ENCODE measurements at regions not wholly inside any gene's neighbourhood (a gene's known extent, or its start where the extent isn't known, plus 50 kb on each side); places are given as distances from the start of the nearest gene placed in this dataset.
A peak's percentile ranks its signal among the peaks of the same experiment; 100 is the strongest.

DNA sequence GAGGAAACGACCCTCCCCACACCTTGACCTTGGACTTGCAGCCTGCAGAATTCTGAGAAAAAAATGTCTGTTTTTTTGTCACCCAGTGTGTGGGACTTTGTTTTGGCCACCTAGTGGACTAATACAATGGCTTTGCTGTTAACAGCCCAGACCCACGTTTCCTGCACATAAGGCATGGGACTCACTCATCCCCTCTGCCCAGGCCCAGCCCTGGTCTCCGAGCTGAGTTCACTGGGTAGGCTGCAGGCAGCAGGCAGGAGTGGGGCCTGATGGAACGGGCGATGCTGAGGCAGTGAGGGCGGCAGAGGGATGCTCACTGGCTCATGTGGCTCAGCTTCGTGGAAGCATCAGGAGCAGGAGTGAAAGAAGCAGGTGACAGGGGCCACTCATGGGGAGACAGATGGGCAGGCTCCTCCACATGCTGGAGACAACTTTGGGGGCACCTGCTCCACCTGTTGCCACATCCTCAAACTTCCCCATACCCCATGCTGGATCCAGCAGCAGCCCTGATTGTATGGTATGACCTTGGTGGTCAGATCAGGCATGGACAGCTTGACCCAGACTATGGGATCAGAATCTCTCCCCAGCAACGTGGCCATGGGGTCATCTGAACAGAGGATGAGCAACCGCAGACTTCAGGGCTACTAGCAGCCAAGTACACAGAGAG, 65.8 kb upstream of the ANTXRL start:
- DNase-seq (ENCODE audit: low read depth, low spot score): no peak
- ChIA-PET POLR2A (no interaction called here), CTCF (interaction anchor here (1.9 kb wide), 1 partner anchor 9 kb away, joined by 8 read pairs; no protein-coding TSS in a partner anchor)
- TF ChIP-seq, protein P1, sequence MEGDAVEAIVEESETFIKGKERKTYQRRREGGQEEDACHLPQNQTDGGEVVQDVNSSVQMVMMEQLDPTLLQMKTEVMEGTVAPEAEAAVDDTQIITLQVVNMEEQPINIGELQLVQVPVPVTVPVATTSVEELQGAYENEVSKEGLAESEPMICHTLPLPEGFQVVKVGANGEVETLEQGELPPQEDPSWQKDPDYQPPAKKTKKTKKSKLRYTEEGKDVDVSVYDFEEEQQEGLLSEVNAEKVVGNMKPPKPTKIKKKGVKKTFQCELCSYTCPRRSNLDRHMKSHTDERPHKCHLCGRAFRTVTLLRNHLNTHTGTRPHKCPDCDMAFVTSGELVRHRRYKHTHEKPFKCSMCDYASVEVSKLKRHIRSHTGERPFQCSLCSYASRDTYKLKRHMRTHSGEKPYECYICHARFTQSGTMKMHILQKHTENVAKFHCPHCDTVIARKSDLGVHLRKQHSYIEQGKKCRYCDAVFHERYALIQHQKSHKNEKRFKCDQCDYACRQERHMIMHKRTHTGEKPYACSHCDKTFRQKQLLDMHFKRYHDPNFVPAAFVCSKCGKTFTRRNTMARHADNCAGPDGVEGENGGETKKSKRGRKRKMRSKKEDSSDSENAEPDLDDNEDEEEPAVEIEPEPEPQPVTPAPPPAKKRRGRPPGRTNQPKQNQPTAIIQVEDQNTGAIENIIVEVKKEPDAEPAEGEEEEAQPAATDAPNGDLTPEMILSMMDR (IDR thresholded peaks at IDR 0.05; ENCODE audit: insufficient read depth, low read length, missing control alignments): no peak
- H3K4me3 ChIP-seq (ENCODE audit: low read depth, low read length): no peak overlapping the region

DNA sequence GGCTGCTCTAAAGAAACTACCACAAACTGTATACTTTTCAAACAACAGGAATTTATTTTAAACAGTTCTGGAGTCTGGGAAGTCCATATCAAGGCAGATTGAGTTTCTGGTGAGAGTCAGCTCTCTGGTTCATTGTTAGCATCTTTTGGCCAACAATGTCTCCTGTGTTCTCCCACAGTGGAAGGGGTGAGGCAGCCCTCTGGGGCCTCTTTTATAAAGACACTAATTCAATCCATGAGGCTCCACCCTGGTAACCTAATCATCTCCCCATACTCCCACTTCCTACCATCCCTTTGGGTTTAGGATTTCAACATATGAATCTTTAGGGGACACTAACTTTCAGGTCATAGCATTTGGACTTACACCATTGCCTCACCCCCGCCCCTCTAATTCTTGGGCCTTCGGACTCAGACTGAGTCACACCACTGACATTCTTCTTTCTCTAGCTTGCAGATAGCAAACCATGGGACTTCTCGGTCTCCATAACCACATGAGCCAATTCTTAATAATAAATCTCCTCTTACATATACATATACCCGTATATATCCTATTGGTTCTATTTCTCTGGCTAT, 64.3 kb upstream of the ANTXRL start:
- no peak overlapping the region for H3K4me3 ChIP-seq (ENCODE audit: low read depth, low read length)
- DNase-seq (ENCODE audit: low read depth, low spot score): no peak
- ChIA-PET POLR2A (no interaction called here), CTCF (interaction anchor here (1.2 kb wide), 1 partner anchor 14 kb away, joined by 3 read pairs; no protein-coding TSS in a partner anchor)
- TF ChIP-seq, protein P1 (IDR thresholded peaks at IDR 0.05; ENCODE audit: insufficient read depth, low read length, missing control alignments): no peak

DNA sequence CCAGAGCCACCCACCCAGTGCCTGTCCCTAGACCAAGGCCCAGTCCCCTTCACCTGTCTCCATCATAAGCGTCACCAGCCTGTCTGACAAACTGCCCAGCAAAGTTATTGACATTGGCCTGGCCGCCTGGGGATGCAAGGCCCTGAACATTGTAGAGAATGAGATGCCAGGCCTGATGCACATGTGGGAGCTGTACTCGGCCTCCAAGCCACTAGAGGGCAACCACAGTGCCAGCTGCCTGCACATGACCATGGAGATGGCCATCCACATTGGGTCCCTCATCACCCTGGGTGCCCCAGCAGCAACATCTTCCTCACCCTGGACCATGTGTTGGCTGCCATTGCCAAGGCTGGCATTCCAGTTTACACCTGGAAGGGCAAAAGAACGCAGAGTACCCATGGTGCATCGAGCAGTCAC, 63.7 kb upstream of the ANTXRL start:
- DNase-seq (ENCODE audit: low read depth, low spot score): no peak
- CTCF ChIA-PET: interaction anchor here (1.2 kb wide), 1 partner anchor 13 kb away, joined by 3 read pairs; no protein-coding TSS in a partner anchor

DNA sequence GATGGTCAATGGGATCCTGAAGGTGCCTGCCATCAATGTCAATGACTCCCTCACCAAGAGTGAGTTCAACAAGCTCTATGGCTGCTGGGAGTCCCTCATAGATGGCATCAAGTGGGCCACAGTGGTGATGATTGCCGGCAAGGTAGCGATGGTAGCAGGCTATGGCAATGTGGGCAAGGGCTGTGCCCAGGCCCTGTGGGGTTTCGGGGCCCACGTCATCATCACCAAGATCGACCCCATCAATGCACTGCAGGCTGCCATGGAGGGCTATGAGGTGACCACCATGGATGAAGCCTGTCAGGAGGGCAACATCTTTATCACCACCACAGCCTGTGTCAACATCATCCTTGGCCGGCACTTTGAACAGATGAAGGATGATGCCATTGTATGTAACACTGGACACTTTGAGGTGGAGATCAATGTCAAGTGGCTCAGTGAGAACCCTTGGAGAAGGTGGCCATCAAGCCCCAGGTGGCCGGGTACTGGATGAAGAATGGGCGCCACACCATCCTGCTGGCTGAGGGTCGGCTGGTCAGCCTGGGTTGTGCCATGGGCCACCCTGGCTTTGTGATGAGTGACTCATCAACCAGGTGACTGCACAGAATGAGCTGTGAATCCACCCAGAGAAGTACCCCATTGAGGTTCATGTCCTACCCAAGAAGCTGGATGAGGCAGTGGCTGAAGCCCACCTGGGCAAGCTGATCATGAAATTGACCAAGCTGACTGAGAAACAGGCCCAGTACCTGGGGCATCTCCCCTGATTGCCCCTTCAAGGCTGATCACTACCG, 63.0 kb upstream of the ANTXRL start:
- DNase-seq (ENCODE audit: low read depth, low spot score): no peak
- POLR2A ChIA-PET: no interaction called here
- TF ChIP-seq, protein P1 (IDR thresholded peaks at IDR 0.05; ENCODE audit: insufficient read depth, low read length, missing control alignments): no peak
- no peak overlapping the region for H3K4me3 ChIP-seq (ENCODE audit: low read depth, low read length)
- CTCF ChIA-PET: interaction anchor here (1.2 kb wide), 1 partner anchor 12 kb away, joined by 3 read pairs; no protein-coding TSS in a partner anchor

More for the DNA sequence above, 63.7 kb upstream of the ANTXRL start:
- H3K4me3 ChIP-seq (ENCODE audit: low read depth, low read length): no peak overlapping the region
- TF ChIP-seq, protein P1 (IDR thresholded peaks at IDR 0.05; ENCODE audit: insufficient read depth, low read length, missing control alignments): peak; percentile 0
- POLR2A ChIA-PET: no interaction called here

DNA sequence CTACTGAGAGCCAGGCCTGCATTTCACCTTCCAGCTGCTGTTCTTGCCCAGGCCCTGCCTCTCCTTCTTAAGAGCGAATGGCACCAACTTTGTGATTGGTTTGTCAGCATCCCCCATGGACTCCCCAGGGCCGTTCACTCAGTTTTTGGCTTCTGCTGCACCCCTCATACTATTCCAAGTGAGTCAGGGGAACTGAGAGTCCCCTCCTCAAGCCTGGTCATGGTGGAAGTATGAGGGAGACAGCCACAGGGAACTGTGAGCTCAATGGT, 62.4 kb upstream of the ANTXRL start:
- H3K4me3 ChIP-seq (ENCODE audit: low read depth, low read length): no peak overlapping the region
- TF ChIP-seq, protein P1 (IDR thresholded peaks at IDR 0.05; ENCODE audit: insufficient read depth, low read length, missing control alignments): no peak
- no peak for DNase-seq (ENCODE audit: low read depth, low spot score)
- POLR2A ChIA-PET: no interaction called here
- CTCF ChIA-PET: no interaction called here

DNA sequence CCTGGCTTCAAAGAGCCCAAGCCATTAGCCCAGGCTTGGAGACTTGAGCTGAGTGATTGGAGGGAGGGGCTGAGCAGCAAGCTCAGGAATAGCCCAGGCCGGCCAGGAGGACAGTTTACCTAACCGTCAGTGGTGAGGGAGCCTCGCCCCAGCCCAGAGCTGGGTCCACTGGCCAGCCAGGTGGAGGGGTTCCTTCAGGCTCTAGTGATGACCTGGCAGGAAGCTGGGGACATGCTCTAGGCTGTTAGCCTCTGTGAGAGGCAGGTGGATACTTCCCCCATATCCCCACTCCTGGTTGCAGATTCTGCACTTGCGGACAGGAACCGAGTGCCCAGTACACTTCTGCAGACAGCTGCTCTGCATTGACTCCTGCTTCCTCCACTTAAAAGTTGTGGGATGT, 61.2 kb upstream of the ANTXRL start:
- TF ChIP-seq, protein P1 (IDR thresholded peaks at IDR 0.05; ENCODE audit: insufficient read depth, low read length, missing control alignments): no peak
- POLR2A ChIA-PET: no interaction called here
- CTCF ChIA-PET: no interaction called here
- DNase-seq (ENCODE audit: low read depth, low spot score): no peak
- H3K4me3 ChIP-seq (ENCODE audit: low read depth, low read length): no peak overlapping the region
